Inflammatory macrophage treated with lipopolysaccharide for 1 hour (primary cell): ENCODE measurements at regions not wholly inside any gene's neighbourhood (a gene's known extent, or its start where the extent isn't known, plus 50 kb on each side); places are given as distances from the start of the nearest gene placed in this dataset.

Source experiments
- DNase-seq, 2 donors: peaks; one replicate each; pipeline ENCODE4 v3.0.0-alpha.2; 2020 to 2022

- DNase-seq, result no peak
Measured at GRCh38 chr6:53744321-53744720, 50.5 kb upstream of the LRRC1 start.

GRCh38 chr6:53741034-53741823 is 53.6 kb upstream of the LRRC1 start:
- peak; percentile 91 to 93 for DNase-seq

- no peak for DNase-seq
Measured at GRCh38 chr6:53737746-53738145, 57.1 kb upstream of the LRRC1 start.

GRCh38 chr6:53735896-53736295 is 58.9 kb upstream of the LRRC1 start:
- DNase-seq, result no peak

- no peak for DNase-seq
Measured at GRCh38 chr6:53734473-53735299, 60.1 kb upstream of the LRRC1 start.

GRCh38 chr6:53731866-53732636 is 62.8 kb upstream of the LRRC1 start:
- DNase-seq, result peak in 1 of 2 donors; percentile 23

- no peak for DNase-seq
Measured at GRCh38 chr6:53730767-53731166, 64.0 kb upstream of the LRRC1 start.

- peak; percentile 16 to 65 for DNase-seq
Measured at GRCh38 chr6:53728570-53729194, 63.1 kb upstream of the KLHL31 start.

GRCh38 chr6:53727748-53728147 is 62.2 kb upstream of the KLHL31 start:
- DNase-seq, result no peak

- DNase-seq, result peak; percentile 53 to 87
Measured at GRCh38 chr6:53725791-53726575, 60.4 kb upstream of the KLHL31 start.

- no peak for DNase-seq
Measured at GRCh38 chr6:53724501-53724900, 58.9 kb upstream of the KLHL31 start.

- DNase-seq, result no peak
Measured at GRCh38 chr6:53723331-53723730, 57.8 kb upstream of the KLHL31 start.

GRCh38 chr6:53721766-53722165 is 56.2 kb upstream of the KLHL31 start:
- no peak for DNase-seq

- peak; percentile 43 to 70 for DNase-seq
Measured at GRCh38 chr6:53718597-53719460, 53.3 kb upstream of the KLHL31 start.

GRCh38 chr6:53717566-53717965 is 52.0 kb upstream of the KLHL31 start:
- peak in 1 of 2 donors; percentile 9 for DNase-seq

- no peak for DNase-seq
Measured at GRCh38 chr6:53715434-53715833, 49.9 kb upstream of the KLHL31 start.
